ENCODE measurements at regions not wholly inside any gene's neighbourhood (a gene's known extent, or its start where the extent isn't known, plus 50 kb on each side); places are given as distances from the start of the nearest gene placed in this dataset.
"Not testable (repeated sequence)": the region's sequence is repeated elsewhere in the genome, so short reads cannot be mapped to it uniquely, and the experiment has no call there.

- DNase-seq (ENCODE audit: low spot score, unreplicated experiment), result no peak
- Mint-ChIP-seq H3K36me3 (ENCODE audit: insufficient read depth) (no peaks in the 10 kb centered on the region), H3K27ac (no peak overlapping the region), H3K4me3 (ENCODE audit: low read depth) (no peak overlapping the region), H3K27me3 (peaks cover 9% of the 10 kb centered on the region), H3K9me3 (ENCODE audit: low read depth) (no peaks in the 10 kb centered on the region), H3K4me1 (ENCODE audit: low read depth) (peaks cover 3% of the 10 kb centered on the region)
- TF ChIP-seq, protein P1, sequence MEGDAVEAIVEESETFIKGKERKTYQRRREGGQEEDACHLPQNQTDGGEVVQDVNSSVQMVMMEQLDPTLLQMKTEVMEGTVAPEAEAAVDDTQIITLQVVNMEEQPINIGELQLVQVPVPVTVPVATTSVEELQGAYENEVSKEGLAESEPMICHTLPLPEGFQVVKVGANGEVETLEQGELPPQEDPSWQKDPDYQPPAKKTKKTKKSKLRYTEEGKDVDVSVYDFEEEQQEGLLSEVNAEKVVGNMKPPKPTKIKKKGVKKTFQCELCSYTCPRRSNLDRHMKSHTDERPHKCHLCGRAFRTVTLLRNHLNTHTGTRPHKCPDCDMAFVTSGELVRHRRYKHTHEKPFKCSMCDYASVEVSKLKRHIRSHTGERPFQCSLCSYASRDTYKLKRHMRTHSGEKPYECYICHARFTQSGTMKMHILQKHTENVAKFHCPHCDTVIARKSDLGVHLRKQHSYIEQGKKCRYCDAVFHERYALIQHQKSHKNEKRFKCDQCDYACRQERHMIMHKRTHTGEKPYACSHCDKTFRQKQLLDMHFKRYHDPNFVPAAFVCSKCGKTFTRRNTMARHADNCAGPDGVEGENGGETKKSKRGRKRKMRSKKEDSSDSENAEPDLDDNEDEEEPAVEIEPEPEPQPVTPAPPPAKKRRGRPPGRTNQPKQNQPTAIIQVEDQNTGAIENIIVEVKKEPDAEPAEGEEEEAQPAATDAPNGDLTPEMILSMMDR (IDR thresholded peaks at IDR 0.05; ENCODE audit: unreplicated experiment), result no peak
Observed at GRCh38 chr16:87033021-87033471, 284.1 kb downstream of the C16orf95 start.

DNA sequence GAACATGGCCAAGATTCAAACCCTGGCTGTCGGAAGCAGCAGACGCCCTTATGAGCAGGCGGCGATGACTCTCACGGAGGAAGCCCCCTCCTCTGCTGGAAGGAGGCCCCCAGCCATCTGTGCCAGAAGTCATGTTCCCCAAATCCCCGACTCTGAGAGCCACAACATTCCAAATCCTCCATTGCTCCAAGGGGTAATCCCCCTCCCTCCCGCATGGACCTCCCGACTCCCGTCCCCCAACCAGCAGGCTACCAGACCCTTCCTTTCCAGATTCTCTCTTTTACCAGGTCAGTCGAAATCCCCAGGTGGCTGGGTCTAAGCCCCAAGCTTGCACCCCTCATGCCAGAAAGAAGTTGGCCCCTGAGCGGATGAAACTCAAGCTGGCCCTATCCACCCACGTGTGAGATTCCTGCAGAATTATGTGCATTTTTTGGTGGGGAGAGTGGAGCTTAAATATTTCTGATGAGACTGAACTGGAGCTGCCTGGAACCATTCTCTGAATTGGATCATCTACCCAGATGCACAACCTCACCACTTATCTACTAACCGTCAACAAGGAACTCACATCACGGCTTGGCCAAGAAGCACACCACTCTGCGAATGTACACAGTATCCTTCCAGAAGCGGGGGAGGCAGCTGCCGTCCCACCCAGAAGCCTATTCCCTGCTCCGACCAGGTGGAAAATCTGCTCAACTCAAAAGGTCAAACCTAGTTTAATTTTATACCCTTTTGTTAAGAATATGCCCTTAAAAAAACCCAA lies 283.5 kb downstream of the C16orf95 start:
- H3K27ac Mint-ChIP-seq, result no peak overlapping the region
- no peak overlapping the region for H3K4me3 Mint-ChIP-seq (ENCODE audit: low read depth)

GRCh38 chr16:87034317-87034716 lies 282.9 kb downstream of the C16orf95 start:
- H3K27me3 Mint-ChIP-seq, result peaks cover 11% of the 10 kb centered on the region
- H3K27ac Mint-ChIP-seq, result no peak overlapping the region
- TF ChIP-seq, protein P1 (IDR thresholded peaks at IDR 0.05; ENCODE audit: unreplicated experiment), result no peak
- DNase-seq (ENCODE audit: low spot score, unreplicated experiment), result no peak
- no peaks in the 10 kb centered on the region for H3K9me3 Mint-ChIP-seq (ENCODE audit: low read depth)
- no peaks in the 10 kb centered on the region for H3K36me3 Mint-ChIP-seq (ENCODE audit: insufficient read depth)
- no peak overlapping the region for H3K4me3 Mint-ChIP-seq (ENCODE audit: low read depth)
- H3K4me1 Mint-ChIP-seq (ENCODE audit: low read depth), result peaks cover 3% of the 10 kb centered on the region

More for the DNA sequence above, 283.5 kb downstream of the C16orf95 start:
- TF ChIP-seq, protein P1 (IDR thresholded peaks at IDR 0.05; ENCODE audit: unreplicated experiment), result no peak
- peaks cover 3% of the 10 kb centered on the region for H3K4me1 Mint-ChIP-seq (ENCODE audit: low read depth)
- no peak for DNase-seq (ENCODE audit: low spot score, unreplicated experiment)
- H3K9me3 Mint-ChIP-seq (ENCODE audit: low read depth), result no peaks in the 10 kb centered on the region
- no peaks in the 10 kb centered on the region for H3K36me3 Mint-ChIP-seq (ENCODE audit: insufficient read depth)
- H3K27me3 Mint-ChIP-seq, result peaks cover 9% of the 10 kb centered on the region

DNA sequence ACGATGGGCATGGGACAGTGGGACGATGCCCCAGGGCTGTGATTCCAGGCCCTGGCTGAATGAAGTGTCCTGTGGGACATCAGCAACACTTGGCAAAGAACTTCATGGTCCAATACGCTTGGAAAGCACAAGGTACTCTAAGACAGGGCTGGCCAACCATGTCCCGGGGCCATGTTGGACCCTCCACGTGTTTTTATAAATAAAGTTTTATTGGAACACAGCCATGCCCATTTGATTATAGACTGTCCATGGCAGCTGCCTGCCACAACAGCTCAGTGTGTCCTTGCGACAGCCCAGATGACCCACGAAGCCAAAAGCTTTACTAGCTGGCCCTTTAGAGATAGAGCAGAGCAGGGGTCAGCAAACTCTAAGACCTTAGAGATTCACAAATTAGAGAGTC lies 282.1 kb downstream of the C16orf95 start:
- Mint-ChIP-seq H3K4me1 (ENCODE audit: low read depth) (peaks cover 3% of the 10 kb centered on the region), H3K4me3 (ENCODE audit: low read depth) (no peak overlapping the region), H3K36me3 (ENCODE audit: insufficient read depth) (no peaks in the 10 kb centered on the region), H3K27ac (no peak overlapping the region), H3K27me3 (peaks cover 11% of the 10 kb centered on the region), H3K9me3 (ENCODE audit: low read depth) (no peaks in the 10 kb centered on the region)
- no peak for DNase-seq (ENCODE audit: low spot score, unreplicated experiment)
- TF ChIP-seq, protein P1 (IDR thresholded peaks at IDR 0.05; ENCODE audit: unreplicated experiment), result no peak

DNA sequence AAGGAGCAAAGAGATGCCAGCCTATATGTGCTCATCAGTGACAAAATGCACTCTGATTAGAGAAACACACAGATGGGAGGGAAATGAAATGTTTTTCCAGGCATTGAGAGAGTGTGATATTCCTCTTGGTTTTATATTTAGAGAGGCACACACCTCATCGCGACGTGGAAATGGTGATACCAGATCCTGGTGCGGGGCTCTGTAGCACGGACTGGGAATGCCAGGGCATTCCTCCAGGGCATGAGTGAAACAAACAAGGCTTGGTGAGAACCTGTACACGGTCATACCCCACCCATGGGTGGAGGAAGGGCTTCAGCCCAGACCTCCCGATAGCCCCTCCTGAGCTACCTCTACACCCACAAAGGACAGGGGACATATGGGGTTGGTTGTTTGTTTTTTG lies 280.2 kb downstream of the C16orf95 start:
- no peaks in the 10 kb centered on the region for H3K9me3 Mint-ChIP-seq (ENCODE audit: low read depth)
- peaks cover 3% of the 10 kb centered on the region for H3K4me1 Mint-ChIP-seq (ENCODE audit: low read depth)
- H3K27me3 Mint-ChIP-seq, result peaks cover 16% of the 10 kb centered on the region
- H3K27ac Mint-ChIP-seq, result no peak overlapping the region
- no peak overlapping the region for H3K4me3 Mint-ChIP-seq (ENCODE audit: low read depth)
- H3K36me3 Mint-ChIP-seq (ENCODE audit: insufficient read depth), result no peaks in the 10 kb centered on the region
- no peak for DNase-seq (ENCODE audit: low spot score, unreplicated experiment)
- TF ChIP-seq, protein P1 (IDR thresholded peaks at IDR 0.05; ENCODE audit: unreplicated experiment), result no peak

DNA sequence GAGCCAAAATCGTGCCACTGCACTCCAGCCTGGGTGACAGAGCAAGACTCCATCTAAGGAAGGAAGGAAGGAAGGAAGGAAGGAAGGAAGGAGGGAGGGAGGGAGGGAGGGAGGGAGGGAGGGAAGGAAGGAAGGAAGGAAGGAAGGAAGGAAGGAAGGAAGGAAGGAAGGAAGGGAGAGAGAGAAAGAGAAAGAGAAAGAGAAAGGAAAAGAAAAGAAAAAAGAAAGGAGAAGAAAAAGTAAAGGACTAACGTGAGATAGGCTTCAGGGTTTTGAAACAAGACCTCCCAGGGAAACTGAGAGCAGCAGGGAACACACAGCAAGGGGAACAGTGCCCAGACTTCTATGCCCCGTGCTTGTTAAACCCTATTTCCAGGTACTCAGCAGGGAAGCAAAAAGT lies 278.7 kb downstream of the C16orf95 start:
- H3K4me1 Mint-ChIP-seq (ENCODE audit: low read depth), result not testable (repeated sequence)

More for the DNA sequence above, 278.7 kb downstream of the C16orf95 start:
- H3K27me3 Mint-ChIP-seq, result peaks cover 26% of the 10 kb centered on the region
- not testable (repeated sequence) for DNase-seq (ENCODE audit: low spot score, unreplicated experiment); H3K36me3 Mint-ChIP-seq (ENCODE audit: insufficient read depth); H3K9me3 Mint-ChIP-seq (ENCODE audit: low read depth); H3K27ac Mint-ChIP-seq; H3K4me3 Mint-ChIP-seq (ENCODE audit: low read depth)
